AG04450 (cell line): ENCODE measurements at regions not wholly inside any gene's neighbourhood (a gene's known extent, or its start where the extent isn't known, plus 50 kb on each side); places are given as distances from the start of the nearest gene placed in this dataset.
"Not testable (repeated sequence)": the region's sequence is repeated elsewhere in the genome, so short reads cannot be mapped to it uniquely, and the experiment has no call there.

Experiments used
- CTCF ChIA-PET: fragments of 300-600, 350-600 bp; formaldehyde crosslinking; extraction: SDS; loops from one replicate; lab custom pipeline; 2022; ENCODE audit warnings: antibody characterized with exemption, inconsistent platforms; lab: Charles Lee
- POLR2A ChIA-PET: fragments of 350-600 bp; formaldehyde crosslinking; extraction: SDS; loops from one replicate; lab custom pipeline; 2021; ENCODE audit warnings: antibody characterized with exemption, inconsistent platforms; lab: Yijun Ruan, JAX
- DNase-seq: peaks from one replicate; pipeline ENCODE4 v3.0.0-alpha.2; 2011; ENCODE audit warnings: low read depth, low spot score
- H3K27ac ChIP-seq: one replicate; pipeline ENCODE4 v1.5.1; 2012; ENCODE audit warnings: low read depth, low read length, control low read depth
- H3K27me3 ChIP-seq: one replicate; pipeline ENCODE4 v1.6.0; 2012; ENCODE audit warnings: low read length; ENCODE audit not compliant: control insufficient read depth, insufficient read depth
- H3K4me3 ChIP-seq: 2 replicates; pipeline ENCODE4 v1.5.1; 2011; ENCODE audit warnings: mild to moderate bottlenecking, low read depth, low read length, control low read depth
- H3K9me3 ChIP-seq: 2 replicates; pipeline ENCODE4 v1.5.1; 2012; ENCODE audit warnings: low read length; ENCODE audit not compliant: control insufficient read depth, insufficient read depth
- TF ChIP-seq, protein P1 (sequence below): IDR thresholded peaks from 2 replicates; pipeline ENCODE4 v1.5.1; 2011; ENCODE audit warnings: low read depth, low read length, control low read depth, inconsistent platforms

DNA sequence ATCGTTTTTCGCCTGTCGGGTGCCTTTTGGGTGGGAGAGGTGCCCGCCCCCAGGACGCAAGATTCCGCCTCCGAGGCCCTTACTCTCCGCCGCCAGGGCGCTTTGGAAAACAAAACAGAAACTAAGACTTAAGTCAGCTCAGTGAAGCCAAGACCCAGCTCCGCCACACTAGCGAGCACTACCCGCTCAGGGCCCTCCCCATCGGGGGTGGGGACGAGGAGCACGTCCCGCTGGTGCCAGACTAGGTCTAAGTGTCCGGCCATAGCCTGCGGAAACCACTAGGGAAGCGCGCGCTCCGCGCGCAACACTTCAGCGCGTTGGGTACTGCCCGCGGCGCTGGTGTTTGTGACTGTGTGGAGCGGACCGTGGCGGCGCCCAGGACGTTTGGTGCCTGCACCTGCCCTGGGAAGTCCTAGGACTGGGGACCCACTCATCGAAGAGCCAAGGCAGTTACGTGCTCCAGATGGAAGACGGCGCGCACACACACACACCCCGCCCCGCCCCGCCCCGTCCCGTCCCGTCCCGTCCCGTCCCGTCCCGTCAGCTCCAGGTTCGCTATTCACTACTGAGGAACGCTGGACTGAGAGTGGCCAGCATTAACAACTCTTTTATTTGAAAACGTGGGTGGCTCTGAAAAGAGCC, 57.6 kb upstream of the BOLA1 start:
- H3K27ac ChIP-seq, H3K9me3 ChIP-seq, DNase-seq, CTCF ChIA-PET, H3K4me3 ChIP-seq, POLR2A ChIA-PET, H3K27me3 ChIP-seq: not testable (repeated sequence)

DNA sequence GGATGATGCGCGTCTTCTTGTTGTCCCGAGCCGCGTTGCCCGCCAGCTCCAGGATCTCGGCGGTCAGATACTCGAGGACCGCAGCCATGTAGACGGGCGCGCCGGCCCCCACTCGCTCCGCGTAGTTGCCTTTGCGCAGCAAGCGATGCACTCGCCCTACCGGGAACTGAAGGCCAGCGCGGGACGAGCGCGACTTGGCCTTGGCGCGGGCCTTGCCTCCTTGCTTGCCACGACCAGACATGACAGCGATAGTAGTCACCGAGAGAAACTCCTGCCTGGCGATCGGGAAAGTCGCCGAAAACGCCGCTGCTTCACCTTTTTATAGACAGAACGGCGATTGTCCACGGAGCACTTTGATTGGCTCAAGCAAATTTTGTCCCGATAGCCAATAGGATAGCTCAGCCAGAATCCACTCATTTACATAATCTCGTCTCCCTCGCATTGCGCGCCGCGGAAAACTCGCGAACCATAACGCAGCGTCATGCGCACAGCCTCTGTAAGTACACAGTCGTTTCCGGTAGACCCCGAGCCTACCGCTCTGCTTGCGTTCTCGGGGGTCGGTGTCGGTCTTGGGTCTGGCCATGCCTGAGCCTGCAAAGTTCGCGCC, 56.8 kb upstream of the BOLA1 start:
- POLR2A ChIA-PET, result interaction anchor here (3.1 kb wide), 1 partner anchor 44 kb away, joined by 38 read pairs; a partner anchor contains a TSS
- H3K27me3 ChIP-seq, DNase-seq, H3K4me3 ChIP-seq, H3K9me3 ChIP-seq, CTCF ChIA-PET, H3K27ac ChIP-seq: not testable (repeated sequence)

DNA sequence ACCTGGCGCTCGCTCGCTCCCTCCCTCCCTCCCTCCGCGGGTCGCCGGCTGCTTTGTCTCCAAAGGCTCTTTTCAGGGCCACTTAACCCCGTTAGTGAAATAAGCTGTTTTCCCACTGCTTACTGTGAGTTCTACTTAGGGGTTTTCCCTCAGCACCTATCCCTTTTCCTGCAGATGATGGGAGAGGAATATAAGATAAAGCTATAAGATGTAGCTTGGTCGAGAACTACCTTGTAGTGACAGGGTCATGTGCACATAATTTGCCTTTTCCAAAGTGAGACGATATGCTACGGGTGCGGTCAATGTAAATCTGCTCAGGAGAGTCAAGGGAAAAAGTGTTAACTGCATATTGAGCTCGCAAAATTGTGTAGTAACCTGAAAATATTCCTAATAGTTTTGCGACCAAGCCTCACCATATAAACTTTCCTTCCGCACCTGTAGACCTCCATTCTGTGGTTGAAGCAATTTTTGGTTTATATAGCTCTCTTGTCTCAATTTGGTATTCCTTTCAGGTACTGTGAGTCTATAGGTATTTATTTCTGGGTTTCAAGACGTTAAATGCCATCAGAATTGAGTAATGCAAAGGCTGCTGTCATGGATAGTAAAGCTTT, 55.8 kb upstream of the BOLA1 start:
- TF ChIP-seq, protein P1, sequence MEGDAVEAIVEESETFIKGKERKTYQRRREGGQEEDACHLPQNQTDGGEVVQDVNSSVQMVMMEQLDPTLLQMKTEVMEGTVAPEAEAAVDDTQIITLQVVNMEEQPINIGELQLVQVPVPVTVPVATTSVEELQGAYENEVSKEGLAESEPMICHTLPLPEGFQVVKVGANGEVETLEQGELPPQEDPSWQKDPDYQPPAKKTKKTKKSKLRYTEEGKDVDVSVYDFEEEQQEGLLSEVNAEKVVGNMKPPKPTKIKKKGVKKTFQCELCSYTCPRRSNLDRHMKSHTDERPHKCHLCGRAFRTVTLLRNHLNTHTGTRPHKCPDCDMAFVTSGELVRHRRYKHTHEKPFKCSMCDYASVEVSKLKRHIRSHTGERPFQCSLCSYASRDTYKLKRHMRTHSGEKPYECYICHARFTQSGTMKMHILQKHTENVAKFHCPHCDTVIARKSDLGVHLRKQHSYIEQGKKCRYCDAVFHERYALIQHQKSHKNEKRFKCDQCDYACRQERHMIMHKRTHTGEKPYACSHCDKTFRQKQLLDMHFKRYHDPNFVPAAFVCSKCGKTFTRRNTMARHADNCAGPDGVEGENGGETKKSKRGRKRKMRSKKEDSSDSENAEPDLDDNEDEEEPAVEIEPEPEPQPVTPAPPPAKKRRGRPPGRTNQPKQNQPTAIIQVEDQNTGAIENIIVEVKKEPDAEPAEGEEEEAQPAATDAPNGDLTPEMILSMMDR, result no peak
- ChIA-PET POLR2A (interaction anchor here (3.1 kb wide), 1 partner anchor 43 kb away, joined by 38 read pairs; a partner anchor contains a TSS), CTCF (interaction anchor here (0.9 to 1.2 kb wide), 2 partner anchors 44 to 99 kb away, joined by 3 to 4 read pairs; a partner anchor contains a TSS)
- Histone ChIP-seq H3K27me3 (no peaks in the 10 kb centered on the region), H3K27ac (peak overlapping the region; percentile 42), H3K4me3 (peak overlapping the region; percentile 69), H3K9me3 (no peaks in the 10 kb centered on the region)
- DNase-seq, result no peak

DNA sequence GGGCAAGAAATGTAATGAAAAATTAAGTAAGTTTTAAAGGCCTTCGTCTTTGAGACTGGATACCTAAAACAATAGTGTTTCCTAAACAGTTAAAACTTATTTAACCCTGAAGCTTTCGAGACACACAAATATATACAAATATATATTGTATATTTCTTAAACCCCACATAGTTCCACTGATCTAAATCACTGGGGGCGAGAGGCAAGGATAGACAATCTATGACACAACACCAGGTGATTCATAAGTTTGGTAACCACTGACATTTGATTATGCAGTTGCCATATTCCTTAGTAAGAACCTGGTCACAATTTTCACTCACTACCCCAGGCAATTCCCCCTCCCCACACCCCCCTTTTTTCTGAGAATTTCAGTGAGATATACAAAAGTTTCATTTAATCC, 55.3 kb upstream of the BOLA1 start:
- Histone ChIP-seq H3K9me3 (no peaks in the 10 kb centered on the region), H3K27me3 (no peaks in the 10 kb centered on the region), H3K4me3 (peak overlapping the region; percentile 69), H3K27ac (no peak overlapping the region)
- ChIA-PET CTCF (interaction anchor here (0.9 to 1.2 kb wide), 2 partner anchors 44 to 98 kb away, joined by 3 to 4 read pairs; a partner anchor contains a TSS), POLR2A (interaction anchor here (3.1 kb wide), 1 partner anchor 43 kb away, joined by 38 read pairs; a partner anchor contains a TSS)
- no peak for DNase-seq
- TF ChIP-seq, protein P1, result no peak

DNA sequence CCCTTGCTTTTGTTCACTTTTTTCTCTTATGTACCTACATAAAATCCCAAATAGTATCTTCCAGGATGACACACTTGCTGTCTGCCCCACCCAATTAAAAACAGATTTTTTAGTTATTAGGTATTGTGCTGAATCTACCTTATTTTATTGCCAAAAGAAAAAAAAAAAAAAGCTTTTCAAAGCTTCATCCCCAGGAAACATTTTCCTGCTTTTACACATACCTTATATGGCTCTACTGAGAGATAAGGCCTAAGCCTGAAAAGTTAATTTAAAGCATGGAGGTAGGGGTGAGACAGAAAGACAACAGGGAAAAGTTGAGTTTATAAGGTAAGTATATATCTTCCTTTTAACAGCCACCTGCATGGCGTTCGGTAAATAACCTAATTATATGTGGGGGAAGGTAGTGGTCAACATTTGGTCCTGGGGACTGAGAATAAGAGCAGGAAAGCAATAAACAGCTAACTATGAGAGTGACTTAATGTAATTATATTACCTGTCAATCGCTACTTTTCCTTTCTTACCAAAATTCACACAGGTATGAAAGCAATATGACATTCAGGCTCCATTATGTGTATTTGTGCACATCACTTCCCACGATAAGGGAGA, 54.6 kb upstream of the BOLA1 start:
- Histone ChIP-seq H3K4me3 (peak overlapping the region; percentile 69), H3K9me3 (no peaks in the 10 kb centered on the region), H3K27ac (no peak overlapping the region), H3K27me3 (no peaks in the 10 kb centered on the region)
- CTCF ChIA-PET, result interaction anchor here (0.9 to 1.2 kb wide), 3 partner anchors 44 to 342 kb away, joined by 3 to 4 read pairs (median 3); a partner anchor contains a TSS
- POLR2A ChIA-PET, result interaction anchor here (3.1 kb wide), 1 partner anchor 42 kb away, joined by 38 read pairs; a partner anchor contains a TSS
- TF ChIP-seq, protein P1, result no peak
- DNase-seq, result no peak
